HFFc6 (cell line): ENCODE measurements at regions not wholly inside any gene's neighbourhood (a gene's known extent, or its start where the extent isn't known, plus 50 kb on each side); places are given as distances from the start of the nearest gene placed in this dataset.

Experiments
- DNase-seq: peaks from one replicate; pipeline ENCODE4 v3.0.0-alpha.2; 2018
- H3K27ac Mint-ChIP-seq: 2 replicates; pipeline ENCODE4 v1.8.0; 2020; ENCODE audit warnings: mild to moderate bottlenecking, mixed read lengths
- H3K27me3 Mint-ChIP-seq: 2 replicates; pipeline ENCODE4 v1.8.0; 2021; ENCODE audit warnings: mild to moderate bottlenecking, moderate library complexity, mixed read lengths; ENCODE audit not compliant: insufficient read depth
- H3K36me3 Mint-ChIP-seq: 2 replicates; pipeline ENCODE4 v1.8.0; 2021; ENCODE audit warnings: low read depth, mixed read lengths
- H3K4me1 Mint-ChIP-seq: 2 replicates; pipeline ENCODE4 v1.8.0; 2020; ENCODE audit warnings: low read depth, mixed read lengths
- H3K4me3 Mint-ChIP-seq: 2 replicates; pipeline ENCODE4 v1.8.0; 2020; ENCODE audit warnings: mild to moderate bottlenecking, moderate library complexity, mixed read lengths
- H3K9me3 Mint-ChIP-seq: 2 replicates; pipeline ENCODE4 v1.8.0; 2020; ENCODE audit warnings: mild to moderate bottlenecking, mixed read lengths
- CTCF ChIP-seq: fragments of 200-600 bp; sonication (generic); IDR thresholded peaks from 2 replicates; pipeline ENCODE4 v1.5.0; 2021; ENCODE audit warnings: antibody characterized with exemption, mild to moderate bottlenecking

- H3K27ac Mint-ChIP-seq = no peak overlapping the region
- TF ChIP-seq CTCF = no peak
These were observed 94.1 kb upstream of the SRD5A3 start for GRCh38 chr4:55251896-55252295.

GRCh38 chr4:55253948-55254593, 92.0 kb upstream of the SRD5A3 start:
- Mint-ChIP-seq H3K27me3 (peaks cover under 1% of the 10 kb centered on the region; the same call in 1 of the 2 replicates), H3K4me3 (no peak overlapping the region), H3K27ac (no peak overlapping the region), H3K4me1 (peaks cover 6% of the 10 kb centered on the region; the same call in 1 of the 2 replicates), H3K9me3 (no peaks in the 10 kb centered on the region), H3K36me3 (no peaks in the 10 kb centered on the region)
- DNase-seq = no peak
- TF ChIP-seq CTCF = no peak

More at GRCh38 chr4:55251896-55252295, 94.1 kb upstream of the SRD5A3 start:
- DNase-seq = no peak
- no peaks in the 10 kb centered on the region for H3K36me3 Mint-ChIP-seq
- H3K4me1 Mint-ChIP-seq = peaks cover 6% of the 10 kb centered on the region; the same call in 1 of the 2 replicates
- H3K4me3 Mint-ChIP-seq = no peak overlapping the region
- no peaks in the 10 kb centered on the region for H3K9me3 Mint-ChIP-seq
- H3K27me3 Mint-ChIP-seq = peaks cover 8% of the 10 kb centered on the region

GRCh38 chr4:55255179-55255578, 90.9 kb upstream of the SRD5A3 start:
- TF ChIP-seq CTCF = no peak
- peaks cover 6% of the 10 kb centered on the region; the same call in 1 of the 2 replicates for H3K4me1 Mint-ChIP-seq
- no peaks in the 10 kb centered on the region for H3K9me3 Mint-ChIP-seq
- H3K27ac Mint-ChIP-seq = no peak overlapping the region
- H3K4me3 Mint-ChIP-seq = no peak overlapping the region
- no peaks in the 10 kb centered on the region for H3K36me3 Mint-ChIP-seq
- DNase-seq = peak; percentile 62
- no peaks in the 10 kb centered on the region for H3K27me3 Mint-ChIP-seq

GRCh38 chr4:55256787-55257186, 89.3 kb upstream of the SRD5A3 start:
- H3K36me3 Mint-ChIP-seq = no peaks in the 10 kb centered on the region
- no peaks in the 10 kb centered on the region for H3K9me3 Mint-ChIP-seq
- no peak overlapping the region for H3K27ac Mint-ChIP-seq
- peaks cover 6% of the 10 kb centered on the region; the same call in 1 of the 2 replicates for H3K4me1 Mint-ChIP-seq
- no peaks in the 10 kb centered on the region for H3K27me3 Mint-ChIP-seq
- no peak overlapping the region for H3K4me3 Mint-ChIP-seq
- TF ChIP-seq CTCF = no peak
- DNase-seq = no peak

GRCh38 chr4:55258152-55258865, 87.7 kb upstream of the SRD5A3 start:
- DNase-seq = no peak
- Mint-ChIP-seq H3K27ac (no peak overlapping the region), H3K36me3 (no peaks in the 10 kb centered on the region), H3K9me3 (no peaks in the 10 kb centered on the region), H3K4me1 (peaks cover 6% of the 10 kb centered on the region; the same call in 1 of the 2 replicates), H3K4me3 (no peak overlapping the region), H3K27me3 (no peaks in the 10 kb centered on the region)
- TF ChIP-seq CTCF = no peak
